Panc1 (cell line): ENCODE measurements at regions not wholly inside any gene's neighbourhood (a gene's known extent, or its start where the extent isn't known, plus 50 kb on each side); places are given as distances from the start of the nearest gene placed in this dataset.

ENCODE experiments used
- ATAC-seq: fragments of 200-7000 bp; cut with Tn5 transposase; 2 replicates; pipeline ENCODE4 v1.9.1; 2020; ENCODE audit warnings: mild to moderate bottlenecking, moderate library complexity
- BruUV-seq: library from RNA; stranded (reverse); fragments of 400-500 nt; replicated peaks from 2 replicates; lab custom pipeline; 2021; lab: Mats Ljungman, UMichigan
- CTCF ChIA-PET: fragments of 300-600 bp; sonication (Branson Sonifier 250); formaldehyde crosslinking; loops from one replicate; lab custom pipeline; 2022; ENCODE audit warnings: antibody characterized with exemption; lab: Charles Lee
- POLR2A ChIA-PET: fragments of 300-600 bp; sonication (Branson Sonifier 250); formaldehyde crosslinking; loops from one replicate; lab custom pipeline; 2022; ENCODE audit warnings: antibody characterized with exemption; lab: Charles Lee
- DNase-seq: peaks from one replicate; pipeline ENCODE4 v3.0.0-alpha.2; 2010; ENCODE audit warnings: low read depth, low spot score
- H3K27ac ChIP-seq: 2 replicates; pipeline ENCODE4 v1.5.1; 2011; ENCODE audit warnings: mild to moderate bottlenecking, low read length, inconsistent platforms
- H3K27me3 ChIP-seq: fragments of 200-500 bp; sonication (Bioruptor generic); 2 replicates; pipeline ENCODE4 v1.6.0; 2014; ENCODE audit warnings: low read length, inconsistent platforms; ENCODE audit not compliant: control insufficient read depth, insufficient read depth
- H3K36me3 ChIP-seq: fragments of 200-500 bp; sonication (Bioruptor generic); 2 replicates; pipeline ENCODE4 v1.5.1; 2014; ENCODE audit warnings: inconsistent platforms, mild to moderate bottlenecking, low read length, moderate library complexity; ENCODE audit not compliant: control insufficient read depth, insufficient read depth
- H3K4me1 ChIP-seq: 2 replicates; pipeline ENCODE4 v1.5.1; 2011; ENCODE audit warnings: inconsistent platforms, mild to moderate bottlenecking, low read length, moderate library complexity; ENCODE audit not compliant: control insufficient read depth, insufficient read depth
- H3K4me3 ChIP-seq, 2 experiments: 2 replicates each; pipeline ENCODE4 v1.5.1; 2011 to 2012; ENCODE audit warnings: low read depth in 2 of 2, low read length in 2 of 2, mild to moderate bottlenecking in 2 of 2, inconsistent platforms in 1 of 2, moderate library complexity in 1 of 2
- H3K9me3 ChIP-seq: fragments of 200-500 bp; sonication (Bioruptor generic); 2 replicates; pipeline ENCODE4 v1.5.1; 2014; ENCODE audit warnings: low read depth, mild to moderate bottlenecking, inconsistent platforms, low read length, moderate library complexity; ENCODE audit not compliant: control insufficient read depth, insufficient read depth
- CTCF ChIP-seq: fragments of 450-650 bp; IDR thresholded peaks from 2 replicates; pipeline ENCODE4 v1.5.1; 2017; ENCODE audit warnings: mild to moderate bottlenecking
- POLR2AphosphoS5 ChIP-seq: IDR thresholded peaks from 2 replicates; pipeline ENCODE4 v1.6.1; 2012; ENCODE audit warnings: mild to moderate bottlenecking, low read depth, low read length, moderate library complexity
- REST ChIP-seq, 2 experiments: IDR thresholded peaks; 2 replicates each; pipeline ENCODE4 v1.6.1; 2011 to 2012; ENCODE audit warnings: low read depth in 2 of 2, control low read depth in 1 of 2, low read length in 1 of 2, mild to moderate bottlenecking in 1 of 2, moderate library complexity in 1 of 2; ENCODE audit not compliant: insufficient read depth in 1 of 2
- SIN3A ChIP-seq: IDR thresholded peaks from 2 replicates; pipeline ENCODE4 v1.6.1; 2012; ENCODE audit warnings: low read depth, mild to moderate bottlenecking, low read length, moderate library complexity, borderline replicate concordance; ENCODE audit not compliant: insufficient read depth
- TCF7L2 ChIP-seq: IDR thresholded peaks from 2 replicates; pipeline ENCODE4 v1.6.1; 2011; ENCODE audit warnings: mild to moderate bottlenecking, low read depth, low read length, inconsistent platforms
- in situ Hi-C: cut with HindIII; loops from 2 replicates; pipeline ENCODE4 v1.10.0; 2016; ENCODE audit warnings: low sequenced_read_pairs, low pct_unique_long_range_greater_than_20kb
- intact Hi-C: fragments of 100-400 bp; cut with micrococcal nuclease; formaldehyde crosslinking; loops from one replicate; pipeline ENCODE4 v1.10.0; 2022; ENCODE audit not compliant: unreplicated experiment

DNA sequence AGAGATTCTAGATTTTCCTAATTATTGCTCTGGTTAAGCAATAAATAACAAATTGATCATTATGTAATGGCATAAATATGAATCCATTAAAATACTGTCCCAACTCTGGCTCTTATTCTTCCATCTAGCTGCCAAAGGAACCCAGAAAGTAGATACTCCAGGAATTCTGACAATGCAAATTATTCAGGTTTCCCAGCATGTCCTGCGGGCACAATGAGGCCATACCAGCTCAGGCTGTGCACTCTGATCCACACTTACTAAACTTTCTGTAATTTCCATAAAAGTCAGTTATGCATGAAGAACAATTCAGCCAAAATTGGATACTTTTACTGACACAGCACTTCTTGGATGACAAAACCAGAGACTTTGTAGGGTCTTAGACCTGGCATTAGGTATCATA, 576.3 kb downstream of the KCNH5 start:
- CTCF ChIA-PET: no interaction called here
- in situ Hi-C loops: no loop called here

GRCh38 chr14:62470935-62471334, 574.3 kb downstream of the KCNH5 start:
- in situ Hi-C loops (no loop called here), intact Hi-C loops (no loop called here)
- no peak for DNase-seq
- Histone ChIP-seq H3K36me3 (no peaks in the 10 kb centered on the region), H3K27ac (no peak overlapping the region), H3K27me3 (no peaks in the 10 kb centered on the region), H3K4me3 (no peak overlapping the region), H3K4me1 (no peaks in the 10 kb centered on the region), H3K9me3 (no peaks in the 10 kb centered on the region)
- ChIA-PET POLR2A (no interaction called here), CTCF (no interaction called here)
- no TSS peak for BruUV-seq
- ATAC-seq: no peak
- TF ChIP-seq POLR2AphosphoS5: no peak
- TF ChIP-seq CTCF: no peak
- no peak for TF ChIP-seq TCF7L2
- no peak for TF ChIP-seq SIN3A
- no peak for TF ChIP-seq REST (IDR thresholded peaks at IDR 0.05; ENCODE audit: insufficient read depth in 1 of 2, low read depth in 2 of 2, low read length in 1 of 2)

More for the DNA sequence above, 576.3 kb downstream of the KCNH5 start:
- ATAC-seq (no peak), DNase-seq (no peak)
- TF ChIP-seq REST (IDR thresholded peaks at IDR 0.05; ENCODE audit: insufficient read depth in 1 of 2, low read depth in 2 of 2, low read length in 1 of 2) (no peak), POLR2AphosphoS5 (no peak), SIN3A (no peak), TCF7L2 (no peak), CTCF (no peak)
- H3K36me3 ChIP-seq: no peaks in the 10 kb centered on the region
- BruUV-seq: no TSS peak
- H3K27ac ChIP-seq: no peak overlapping the region
- no peak overlapping the region for H3K4me3 ChIP-seq
- no peaks in the 10 kb centered on the region for H3K9me3 ChIP-seq
- POLR2A ChIA-PET: no interaction called here
- no peaks in the 10 kb centered on the region for H3K27me3 ChIP-seq
- no peaks in the 10 kb centered on the region for H3K4me1 ChIP-seq
- intact Hi-C loops: no loop called here
